ENCODE measurements at regions not wholly inside any gene's neighbourhood (a gene's known extent, or its start where the extent isn't known, plus 50 kb on each side); places are given as distances from the start of the nearest gene placed in this dataset.

DNA sequence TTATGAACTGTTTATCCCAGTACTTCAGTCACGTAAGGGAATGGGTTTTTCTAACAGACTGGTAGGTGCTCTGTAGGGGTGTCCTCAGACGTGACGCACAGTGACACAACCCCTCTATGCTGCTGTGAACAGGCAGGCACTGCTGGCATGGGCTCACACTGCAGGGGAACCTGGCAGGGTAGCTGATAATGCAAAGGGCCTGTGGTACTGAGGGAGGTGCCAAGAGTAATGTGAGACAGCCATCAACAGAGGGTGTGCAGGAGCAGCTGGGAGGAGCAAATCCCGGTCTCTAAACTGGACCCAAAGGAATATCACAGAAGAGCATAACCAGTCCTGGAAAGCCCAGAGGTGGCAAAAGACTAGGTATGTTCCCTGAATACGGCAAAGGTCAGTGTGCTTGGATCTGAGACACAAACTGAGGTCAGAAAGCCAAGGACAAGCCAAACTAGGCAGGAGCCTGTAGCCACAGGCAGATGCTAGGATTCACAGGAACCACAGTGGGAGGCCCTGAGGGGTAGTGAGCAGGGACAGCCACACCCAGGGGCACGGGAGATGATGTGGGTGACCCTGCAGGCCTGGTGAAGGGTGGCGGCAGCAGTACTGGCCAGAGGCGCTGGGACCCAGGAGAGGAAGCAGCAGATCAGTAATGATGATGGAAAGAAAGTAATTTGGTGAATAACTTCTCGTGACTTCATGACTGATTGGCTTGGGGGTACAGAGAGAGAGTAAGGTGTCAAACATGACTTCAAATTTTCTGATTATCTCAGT, 248.1 kb upstream of the CHRNA7 start:
- H3K4me3 ChIP-seq, result no peak overlapping the region
- TF ChIP-seq, protein P1, sequence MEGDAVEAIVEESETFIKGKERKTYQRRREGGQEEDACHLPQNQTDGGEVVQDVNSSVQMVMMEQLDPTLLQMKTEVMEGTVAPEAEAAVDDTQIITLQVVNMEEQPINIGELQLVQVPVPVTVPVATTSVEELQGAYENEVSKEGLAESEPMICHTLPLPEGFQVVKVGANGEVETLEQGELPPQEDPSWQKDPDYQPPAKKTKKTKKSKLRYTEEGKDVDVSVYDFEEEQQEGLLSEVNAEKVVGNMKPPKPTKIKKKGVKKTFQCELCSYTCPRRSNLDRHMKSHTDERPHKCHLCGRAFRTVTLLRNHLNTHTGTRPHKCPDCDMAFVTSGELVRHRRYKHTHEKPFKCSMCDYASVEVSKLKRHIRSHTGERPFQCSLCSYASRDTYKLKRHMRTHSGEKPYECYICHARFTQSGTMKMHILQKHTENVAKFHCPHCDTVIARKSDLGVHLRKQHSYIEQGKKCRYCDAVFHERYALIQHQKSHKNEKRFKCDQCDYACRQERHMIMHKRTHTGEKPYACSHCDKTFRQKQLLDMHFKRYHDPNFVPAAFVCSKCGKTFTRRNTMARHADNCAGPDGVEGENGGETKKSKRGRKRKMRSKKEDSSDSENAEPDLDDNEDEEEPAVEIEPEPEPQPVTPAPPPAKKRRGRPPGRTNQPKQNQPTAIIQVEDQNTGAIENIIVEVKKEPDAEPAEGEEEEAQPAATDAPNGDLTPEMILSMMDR (IDR thresholded peaks at IDR 0.05), result no peak
- no peak for DNase-seq
- H3K4me1 ChIP-seq, result no peaks in the 10 kb centered on the region
- intact Hi-C loops (cut with DNase I), result no loop called here
- ATAC-seq, result no peak
- H3K27me3 ChIP-seq, result no peaks in the 10 kb centered on the region
- no peaks in the 10 kb centered on the region for H3K36me3 ChIP-seq
- H3K27ac ChIP-seq, result no peak overlapping the region
- H3K9me3 ChIP-seq, result no peaks in the 10 kb centered on the region

DNA sequence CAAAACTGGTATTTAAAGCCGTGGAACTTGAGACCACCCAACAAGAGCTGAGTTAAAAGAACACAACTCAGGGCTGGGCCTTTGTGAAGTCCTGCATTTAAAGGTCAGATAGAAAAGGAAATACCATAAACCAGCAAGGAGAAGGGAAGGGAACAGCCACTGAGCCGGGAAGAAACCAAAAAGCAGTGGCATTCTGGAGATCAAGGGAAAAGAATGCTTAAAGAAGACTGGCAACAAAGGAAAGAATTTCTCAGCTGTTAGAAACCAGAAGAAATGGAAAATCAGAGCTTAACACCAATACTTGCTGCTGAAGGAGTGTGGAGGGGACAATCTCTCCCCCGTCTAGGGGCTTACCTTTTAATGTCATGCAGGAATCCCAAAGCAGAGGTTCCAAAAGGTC, 247.4 kb upstream of the CHRNA7 start:
- H3K27me3 ChIP-seq, result no peaks in the 10 kb centered on the region
- H3K4me1 ChIP-seq, result no peaks in the 10 kb centered on the region
- H3K36me3 ChIP-seq, result no peaks in the 10 kb centered on the region
- TF ChIP-seq, protein P1 (IDR thresholded peaks at IDR 0.05), result no peak
- no peaks in the 10 kb centered on the region for H3K9me3 ChIP-seq
- no peak for ATAC-seq
- intact Hi-C loops (cut with DNase I), result no loop called here
- no peak for DNase-seq
- no peak overlapping the region for H3K4me3 ChIP-seq
- no peak overlapping the region for H3K27ac ChIP-seq

DNA sequence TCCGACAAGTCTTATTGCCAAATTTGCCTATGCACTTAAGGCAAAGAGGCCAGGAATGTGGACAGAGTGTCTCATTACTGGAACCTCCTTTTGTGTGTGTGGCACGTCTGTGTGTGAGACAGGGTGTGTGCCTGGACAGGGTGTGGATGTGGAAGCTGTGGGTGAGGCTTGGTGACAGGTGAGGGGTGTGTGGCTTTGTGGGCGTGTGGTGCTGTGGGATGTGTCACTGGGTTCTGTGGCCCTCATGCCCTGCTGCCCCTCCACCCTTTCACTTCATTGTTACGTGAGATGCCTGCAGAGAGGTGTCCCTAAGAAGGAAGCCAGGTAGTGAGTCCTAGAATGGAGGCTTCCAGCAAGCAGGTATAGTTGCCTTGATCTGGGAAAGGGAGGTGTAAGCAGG, 244.0 kb upstream of the CHRNA7 start:
- H3K4me3 ChIP-seq, result no peak overlapping the region
- DNase-seq (no peak), ATAC-seq (no peak)
- no peak overlapping the region for H3K27ac ChIP-seq
- intact Hi-C loops (cut with DNase I), result no loop called here
- H3K4me1 ChIP-seq, result no peaks in the 10 kb centered on the region
- no peaks in the 10 kb centered on the region for H3K36me3 ChIP-seq
- H3K9me3 ChIP-seq, result no peaks in the 10 kb centered on the region
- TF ChIP-seq, protein P1 (IDR thresholded peaks at IDR 0.05), result no peak
- H3K27me3 ChIP-seq, result no peaks in the 10 kb centered on the region

DNA sequence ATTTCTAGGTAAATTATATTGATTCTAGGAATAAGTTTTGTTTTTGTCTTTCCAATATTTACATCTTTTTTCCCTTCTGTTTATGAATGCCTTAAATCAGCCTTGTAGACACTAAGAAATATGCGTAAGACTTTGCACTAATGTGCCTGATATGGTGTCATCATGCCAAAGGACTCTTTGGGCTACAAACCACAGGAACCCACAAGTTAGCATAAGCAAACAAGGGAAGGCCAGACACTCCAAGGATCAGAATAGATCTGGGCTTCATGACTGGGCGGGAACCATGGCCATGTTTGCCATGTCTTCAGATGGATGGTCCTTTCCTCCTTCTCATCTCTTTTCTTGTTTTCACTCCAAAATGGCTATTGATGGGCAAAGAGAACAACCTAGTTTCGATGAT, 242.2 kb upstream of the CHRNA7 start:
- Histone ChIP-seq H3K27me3 (no peaks in the 10 kb centered on the region), H3K9me3 (no peaks in the 10 kb centered on the region), H3K4me3 (no peak overlapping the region), H3K4me1 (no peaks in the 10 kb centered on the region), H3K36me3 (no peaks in the 10 kb centered on the region), H3K27ac (no peak overlapping the region)
- no peak for ATAC-seq
- intact Hi-C loops (cut with DNase I), result no loop called here
- TF ChIP-seq, protein P1 (IDR thresholded peaks at IDR 0.05), result no peak
- no peak for DNase-seq

DNA sequence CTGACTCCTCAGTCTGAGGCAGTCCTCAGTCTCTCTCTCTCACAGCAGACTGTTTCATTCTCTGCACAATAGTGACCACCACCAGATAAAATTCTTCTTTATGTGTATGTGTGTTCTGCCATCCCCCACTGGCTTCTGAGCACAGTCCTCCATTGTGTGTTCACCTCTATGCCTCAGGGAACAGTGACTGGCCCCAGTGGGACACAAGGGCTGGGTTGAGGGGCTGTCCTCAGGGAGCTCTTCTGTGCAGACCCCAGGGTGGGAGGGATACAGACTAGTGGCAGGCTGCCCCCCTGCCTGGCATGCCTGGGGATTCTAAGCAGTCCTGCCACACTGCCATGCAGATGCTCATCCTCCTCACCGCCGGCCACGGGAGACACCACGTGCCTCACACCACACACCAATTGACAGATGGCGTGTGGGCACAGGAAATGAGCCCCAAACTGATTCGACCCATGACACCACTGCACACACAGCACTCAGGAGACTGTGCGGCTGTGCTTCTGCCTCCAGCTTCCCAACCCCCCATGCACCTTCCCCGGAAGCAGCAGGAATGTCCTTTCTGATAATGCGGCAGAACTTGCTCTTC, 237.6 kb upstream of the CHRNA7 start:
- Histone ChIP-seq H3K4me3 (no peak overlapping the region), H3K4me1 (no peaks in the 10 kb centered on the region), H3K36me3 (no peaks in the 10 kb centered on the region), H3K27me3 (no peaks in the 10 kb centered on the region), H3K27ac (no peak overlapping the region), H3K9me3 (no peaks in the 10 kb centered on the region)
- intact Hi-C loops (cut with DNase I), result no loop called here
- ATAC-seq (peak; percentile 23), DNase-seq (no peak)
- TF ChIP-seq, protein P1 (IDR thresholded peaks at IDR 0.05), result no peak
